H1 (cell line): ENCODE measurements at regions not wholly inside any gene's neighbourhood (a gene's known extent, or its start where the extent isn't known, plus 50 kb on each side); places are given as distances from the start of the nearest gene placed in this dataset.

Source experiments
- CTCF ChIA-PET: fragments of 300-600 bp; sonication (Branson Sonifier 250); formaldehyde crosslinking; loops from one replicate; lab custom pipeline; 2021; ENCODE audit not compliant: partially characterized antibody; lab: Charles Lee
- POLR2A ChIA-PET: fragments of 300-600 bp; sonication (Branson Sonifier 250); formaldehyde crosslinking; loops from one replicate; lab custom pipeline; 2021; ENCODE audit warnings: inconsistent platforms; ENCODE audit not compliant: partially characterized antibody; lab: Charles Lee
- DNase-seq, 2 experiments: peaks; one replicate each; pipeline versions ENCODE4 v3.0.0 to v3.0.0-alpha.2; 2010 to 2022; ENCODE audit warnings: low spot score in 2 of 2, low read depth in 1 of 2, mixed read lengths in 1 of 2
- FAIRE-seq: peaks from 2 replicates; lab custom pipeline; 2011; peaks lifted over from hg19 to GRCh38; lab: Jason Lieb, UNC
- H2AFZ ChIP-seq: 2 replicates; pipeline ENCODE4 v1.8.1; 2012; ENCODE audit warnings: low read length, inconsistent platforms
- H2AK5ac ChIP-seq: 2 replicates; pipeline ENCODE4 v1.6.1; 2013; ENCODE audit warnings: low read depth, low read length
- H2BK120ac ChIP-seq: replicated peaks from 2 replicates; pipeline ENCODE3; 2013; ENCODE audit warnings: low read depth, low read length, inconsistent platforms
- H2BK12ac ChIP-seq: 2 replicates; pipeline ENCODE4 v1.6.1; 2013; ENCODE audit warnings: low read depth, low read length
- H2BK15ac ChIP-seq: 2 replicates; pipeline ENCODE4 v1.6.1; 2013; ENCODE audit warnings: low read length
- H2BK20ac ChIP-seq: 2 replicates; pipeline ENCODE4 v1.6.1; 2013; ENCODE audit warnings: low read length
- H2BK5ac ChIP-seq: 2 replicates; pipeline ENCODE4 v1.6.1; 2013; ENCODE audit warnings: low read depth, low read length
- H3K14ac ChIP-seq: 2 replicates; pipeline ENCODE4 v1.6.1; 2013; ENCODE audit warnings: inconsistent platforms; ENCODE audit not compliant: insufficient read length
- H3K18ac ChIP-seq: 2 replicates; pipeline ENCODE4 v1.6.1; 2013; ENCODE audit warnings: low read length; ENCODE audit errors: extremely low read depth
- H3K23ac ChIP-seq: 2 replicates; pipeline ENCODE4 v1.6.1; 2013; ENCODE audit warnings: inconsistent platforms; ENCODE audit not compliant: insufficient read length
- H3K23me2 ChIP-seq: 2 replicates; pipeline ENCODE4 v1.6.1; 2013; ENCODE audit warnings: low read depth, low read length
- H3K27ac ChIP-seq: 2 replicates; pipeline ENCODE4 v1.6.1; 2011; ENCODE audit warnings: low read depth, low read length, inconsistent platforms
- H3K27me3 ChIP-seq, 4 experiments: replicated peaks in 1 of 4; 1 replicate in 1 of 4; 2 replicates in 3 of 4; pipeline versions ENCODE4 v1.6.1 to v1.8.1; 2011 to 2013; ENCODE audit warnings: low read length in 3 of 4, mild to moderate bottlenecking in 3 of 4, inconsistent platforms in 2 of 4, mixed read lengths in 2 of 4, moderate library complexity in 1 of 4; ENCODE audit not compliant: control insufficient read depth in 3 of 4, insufficient read depth in 3 of 4; ENCODE audit errors: extremely low read depth in 1 of 4
- H3K36me3 ChIP-seq, 4 experiments: 2 replicates each; pipeline versions ENCODE4 v1.6.1 to v1.8.1; 2011 to 2013; ENCODE audit warnings: mild to moderate bottlenecking in 4 of 4, low read length in 3 of 4, moderate library complexity in 2 of 4, control low read depth in 1 of 4, inconsistent platforms in 1 of 4; ENCODE audit not compliant: insufficient read depth in 4 of 4, control insufficient read depth in 2 of 4
- H3K4ac ChIP-seq: replicated peaks from 2 replicates; pipeline ENCODE3; 2013; ENCODE audit warnings: low read length, low read depth, mixed read lengths, inconsistent platforms; ENCODE audit not compliant: insufficient read length
- H3K4me1 ChIP-seq, 4 experiments: replicated peaks in 1 of 4; 1 replicate in 1 of 4; 2 replicates in 3 of 4; pipeline versions ENCODE4 v1.6.1 to v1.8.1; 2011 to 2013; ENCODE audit warnings: low read length in 3 of 4, inconsistent platforms in 2 of 4, mixed read lengths in 1 of 4; ENCODE audit not compliant: insufficient read depth in 4 of 4, control insufficient read depth in 3 of 4
- H3K4me2 ChIP-seq, 2 experiments: 2 replicates each; pipeline versions ENCODE4 v1.6.1 to v1.8.1; 2011 to 2013; ENCODE audit warnings: low read depth in 2 of 2, low read length in 2 of 2, control low read depth in 1 of 2, inconsistent platforms in 1 of 2, mild to moderate bottlenecking in 1 of 2; ENCODE audit not compliant: insufficient read depth in 1 of 2
- H3K4me3 ChIP-seq, 4 experiments: fragments of 200-600, 300-600 bp in 1 of 4; sonication (generic), shearing (Covaris generic), sonication (Bioruptor Twin) in 1 of 4; 2 replicates each; pipeline versions ENCODE4 v1.5.1 to v1.8.1; 2011 to 2016; ENCODE audit warnings: low read length in 4 of 4, low read depth in 3 of 4, control low read depth in 2 of 4, inconsistent platforms in 2 of 4, mild to moderate bottlenecking in 2 of 4, mixed read lengths in 1 of 4, moderate library complexity in 1 of 4; ENCODE audit not compliant: insufficient read depth in 2 of 4; ENCODE audit errors: extremely low read depth in 1 of 4
- H3K56ac ChIP-seq: replicated peaks from 2 replicates; pipeline ENCODE3; 2013; ENCODE audit warnings: low read depth, mild to moderate bottlenecking, mixed read lengths, low read length, inconsistent platforms; ENCODE audit not compliant: insufficient read length
- H3K79me1 ChIP-seq: 2 replicates; pipeline ENCODE4 v1.6.1; 2013; ENCODE audit warnings: low read depth, low read length, control low read depth
- H3K79me2 ChIP-seq, 2 experiments: 2 replicates each; pipeline versions ENCODE4 v1.6.1 to v1.8.1; 2012 to 2013; ENCODE audit warnings: low read length in 2 of 2, mild to moderate bottlenecking in 2 of 2, inconsistent platforms in 1 of 2; ENCODE audit not compliant: insufficient read depth in 2 of 2, control insufficient read depth in 1 of 2
- H3K9ac ChIP-seq, 4 experiments: replicated peaks in 1 of 4; 1 replicate in 1 of 4; 2 replicates in 3 of 4; pipeline versions ENCODE4 v1.6.1 to v1.8.1; 2011 to 2013; ENCODE audit warnings: low read depth in 3 of 4, low read length in 3 of 4, control low read depth in 2 of 4, mild to moderate bottlenecking in 2 of 4, moderate library complexity in 2 of 4, inconsistent platforms in 1 of 4; ENCODE audit errors: extremely low read depth in 1 of 4
- H3K9me3 ChIP-seq, 2 experiments: 2 replicates each; pipeline versions ENCODE4 v1.6.1 to v1.8.1; 2012 to 2013; ENCODE audit warnings: mild to moderate bottlenecking in 2 of 2, moderate library complexity in 2 of 2, control low read depth in 1 of 2, inconsistent platforms in 1 of 2, low read depth in 1 of 2, low read length in 1 of 2, mixed read lengths in 1 of 2; ENCODE audit not compliant: insufficient read depth in 2 of 2
- H4K20me1 ChIP-seq, 2 experiments: replicated peaks in 1 of 2; 2 replicates each; pipeline versions ENCODE3 to v1.8.1; 2011 to 2013; ENCODE audit warnings: inconsistent platforms in 2 of 2, low read length in 2 of 2, mild to moderate bottlenecking in 1 of 2; ENCODE audit not compliant: insufficient read depth in 2 of 2, control insufficient read depth in 1 of 2
- H4K5ac ChIP-seq: 2 replicates; pipeline ENCODE4 v1.6.1; 2013; ENCODE audit warnings: low read length, low read depth, mixed read lengths, inconsistent platforms; ENCODE audit not compliant: insufficient read length
- H4K8ac ChIP-seq: 2 replicates; pipeline ENCODE4 v1.8.0; 2013; ENCODE audit warnings: mild to moderate bottlenecking, moderate library complexity, low read length, inconsistent platforms; ENCODE audit not compliant: insufficient read depth; ENCODE audit errors: extremely low read depth
- H4K91ac ChIP-seq: replicated peaks from 2 replicates; pipeline ENCODE3; 2013; ENCODE audit warnings: low read length, mixed read lengths, inconsistent platforms; ENCODE audit not compliant: insufficient read length
- CBX8 ChIP-seq: fragments of 300-800, 300-1000 bp; sonication (generic); IDR thresholded peaks from 2 replicates; pipeline ENCODE4 v1.7.1; 2016; ENCODE audit warnings: low read depth, low read length, borderline replicate concordance
- CREB1 ChIP-seq: IDR thresholded peaks from 2 replicates; pipeline ENCODE4 v1.6.1; 2012; ENCODE audit warnings: inconsistent platforms
- HDAC6 ChIP-seq: IDR thresholded peaks from one replicate; pipeline ENCODE4 v1.7.1; 2012; ENCODE audit warnings: low read depth, mild to moderate bottlenecking, inconsistent platforms, low read length, moderate library complexity
- JUN ChIP-seq: IDR thresholded peaks from 2 replicates; pipeline ENCODE4 v1.6.1; 2011; ENCODE audit warnings: low read depth, mild to moderate bottlenecking, improper control_type of control experiment, low read length
- KDM1A ChIP-seq: fragments of 200-600, 300-600 bp; sonication (generic); IDR thresholded peaks from 2 replicates; pipeline ENCODE4 v1.7.1; 2016; ENCODE audit warnings: mild to moderate bottlenecking, low read length, borderline replicate concordance
- NANOG ChIP-seq: IDR thresholded peaks from 2 replicates; pipeline ENCODE4 v1.6.1; 2011; ENCODE audit warnings: low read length, low read depth, mild to moderate bottlenecking, inconsistent platforms; ENCODE audit not compliant: insufficient read depth, poor library complexity, severe bottlenecking
- POLR2A ChIP-seq, 2 experiments: IDR thresholded peaks; 1 replicate in 1 of 2; 2 replicates in 1 of 2; pipeline ENCODE4 v1.6.1; 2011; ENCODE audit warnings: low read depth in 2 of 2, low read length in 2 of 2, mild to moderate bottlenecking in 2 of 2; ENCODE audit errors: control extremely low read depth in 1 of 2
- RFX5 ChIP-seq: IDR thresholded peaks from 2 replicates; pipeline ENCODE4 v1.6.1; 2011; ENCODE audit warnings: low read depth, low read length, improper control_type of control experiment, borderline replicate concordance
- SAP30 ChIP-seq: fragments of 300-600 bp; sonication (generic); IDR thresholded peaks from 2 replicates; pipeline ENCODE4 v1.7.1; 2012; ENCODE audit warnings: low read length, moderate library complexity, mild to moderate bottlenecking, inconsistent platforms; ENCODE audit not compliant: insufficient read depth, insufficient replicate concordance
- TAF7 ChIP-seq: optimal IDR thresholded peaks from 2 replicates; pipeline ENCODE3; 2011; ENCODE audit warnings: low read depth, mild to moderate bottlenecking, inconsistent platforms, low read length, moderate library complexity, borderline replicate concordance
- USF2 ChIP-seq: IDR thresholded peaks from 2 replicates; pipeline ENCODE4 v1.6.1; 2011; ENCODE audit warnings: low read length, improper control_type of control experiment
- YY1 ChIP-seq: IDR thresholded peaks from 2 replicates; pipeline ENCODE4 v1.6.1; 2011; ENCODE audit warnings: low read depth, mild to moderate bottlenecking, low read length

GRCh38 chr9:104339692-104340091, 164.4 kb upstream of the OR13F1 start:
- Histone ChIP-seq H4K91ac (no peak overlapping the region), H3K4me1 (no peaks in the 10 kb centered on the region), H4K5ac (no peak overlapping the region), H2BK15ac (no peak overlapping the region), H3K23me2 (no peaks in the 10 kb centered on the region; the same call in 1 of the 2 replicates), H3K36me3 (no peaks in the 10 kb centered on the region), H3K14ac (no peak overlapping the region), H2AK5ac (no peak overlapping the region), H4K8ac (no peak overlapping the region), H3K9ac (no peak overlapping the region), H3K9me3 (no peaks in the 10 kb centered on the region), H2AFZ (no peak overlapping the region), H3K27me3 (no peaks in the 10 kb centered on the region), H3K79me1 (no peaks in the 10 kb centered on the region), H2BK12ac (no peak overlapping the region), H2BK20ac (no peak overlapping the region), H3K23ac (no peak overlapping the region), H3K4me2 (no peak overlapping the region), H3K27ac (no peak overlapping the region)
- POLR2A ChIA-PET, result interaction anchor here (1.0 to 1.6 kb wide), 2 partner anchors 8 to 246 kb away, joined by 3 to 4 read pairs; partner anchors contain the start of gene SMC2
- no peak for FAIRE-seq
- no peak for TF ChIP-seq YY1
- TF ChIP-seq RFX5, result no peak
- no peak for TF ChIP-seq CREB1
- no peak for TF ChIP-seq KDM1A
- no peak for TF ChIP-seq TAF7
- TF ChIP-seq POLR2A (IDR thresholded peaks at IDR 0.05; ENCODE audit: control extremely low read depth in 1 of 2, low read depth in 2 of 2, low read length in 2 of 2), result no peak
- TF ChIP-seq CBX8, result no peak
- TF ChIP-seq JUN, result no peak
- no peak for TF ChIP-seq HDAC6
- TF ChIP-seq SAP30, result no peak
- TF ChIP-seq USF2, result no peak
- no peak for TF ChIP-seq NANOG
- TF ChIP-seq, all 59 proteins: peak for 0
- no peak overlapping the region for H3K4me3 ChIP-seq
- no peak overlapping the region for H3K4ac ChIP-seq
- CTCF ChIA-PET, result no interaction called here
- no peaks in the 10 kb centered on the region for H4K20me1 ChIP-seq
- H3K79me2 ChIP-seq, result no peaks in the 10 kb centered on the region
- H3K18ac ChIP-seq, result no peak overlapping the region
- no peak for DNase-seq
- H2BK120ac ChIP-seq, result no peak overlapping the region
- H3K56ac ChIP-seq, result no peak overlapping the region
- H2BK5ac ChIP-seq, result no peak overlapping the region
